Uterus (tissue), 2 donors: ENCODE measurements at regions not wholly inside any gene's neighbourhood (a gene's known extent, or its start where the extent isn't known, plus 50 kb on each side); places are given as distances from the start of the nearest gene placed in this dataset.

Experiments used
- POLR2A ChIP-seq, 2 donors: fragments of 450-650 bp; IDR thresholded peaks; one replicate each; pipeline ENCODE4 v1.6.1; 2016; ENCODE audit warnings: antibody characterized with exemption in 2 of 2, mild to moderate bottlenecking in 1 of 2, moderate library complexity in 1 of 2
- TF ChIP-seq, protein P1 (sequence below), 4 experiments: fragments of 200-600 bp in 2 of 4; fragments of 450-650 bp in 2 of 4; sonication (generic) in 2 of 4; IDR thresholded peaks; one replicate each; pipeline ENCODE4 v1.5.1; 2016 to 2019; ENCODE audit warnings: antibody characterized with exemption in 4 of 4, mild to moderate bottlenecking in 2 of 4, moderate library complexity in 1 of 4

DNA sequence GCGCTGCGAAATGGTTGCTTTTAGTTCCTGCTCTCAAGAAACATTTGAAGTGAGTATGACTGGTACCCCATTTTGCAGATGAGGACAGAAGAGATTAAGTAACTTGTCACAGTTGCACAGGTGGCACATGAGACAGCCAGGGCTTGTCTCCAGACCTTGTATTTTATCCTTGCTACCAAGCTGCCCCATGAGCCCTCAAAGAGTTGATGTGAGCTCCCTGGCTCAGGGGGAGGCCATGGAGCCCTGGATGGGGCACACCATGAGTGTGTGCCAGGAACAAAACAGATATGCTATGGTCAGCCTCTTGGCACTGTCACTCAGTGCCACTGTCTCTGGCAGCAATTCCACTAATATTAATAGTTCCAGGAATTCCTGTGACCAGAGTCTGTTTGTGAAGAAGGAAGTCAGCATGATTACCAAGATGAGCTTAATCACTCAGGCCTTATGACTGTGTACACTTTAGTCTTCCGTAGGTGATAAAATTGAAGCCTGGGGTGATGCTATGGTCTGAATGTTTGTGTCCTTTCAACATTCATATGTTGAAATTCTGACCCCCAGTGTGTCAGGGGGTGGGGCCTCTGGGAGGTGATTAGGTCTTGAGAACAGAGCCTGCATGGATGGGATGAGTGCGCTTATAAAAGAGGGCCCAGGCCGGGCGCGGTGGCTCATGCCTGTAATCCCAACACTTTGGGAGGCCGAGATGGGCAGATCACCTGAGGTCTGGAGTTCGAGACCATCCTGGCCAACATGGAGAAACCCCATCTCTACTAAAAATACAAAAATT lies 806.8 kb downstream of the AACS start:
- TF ChIP-seq, protein P1, sequence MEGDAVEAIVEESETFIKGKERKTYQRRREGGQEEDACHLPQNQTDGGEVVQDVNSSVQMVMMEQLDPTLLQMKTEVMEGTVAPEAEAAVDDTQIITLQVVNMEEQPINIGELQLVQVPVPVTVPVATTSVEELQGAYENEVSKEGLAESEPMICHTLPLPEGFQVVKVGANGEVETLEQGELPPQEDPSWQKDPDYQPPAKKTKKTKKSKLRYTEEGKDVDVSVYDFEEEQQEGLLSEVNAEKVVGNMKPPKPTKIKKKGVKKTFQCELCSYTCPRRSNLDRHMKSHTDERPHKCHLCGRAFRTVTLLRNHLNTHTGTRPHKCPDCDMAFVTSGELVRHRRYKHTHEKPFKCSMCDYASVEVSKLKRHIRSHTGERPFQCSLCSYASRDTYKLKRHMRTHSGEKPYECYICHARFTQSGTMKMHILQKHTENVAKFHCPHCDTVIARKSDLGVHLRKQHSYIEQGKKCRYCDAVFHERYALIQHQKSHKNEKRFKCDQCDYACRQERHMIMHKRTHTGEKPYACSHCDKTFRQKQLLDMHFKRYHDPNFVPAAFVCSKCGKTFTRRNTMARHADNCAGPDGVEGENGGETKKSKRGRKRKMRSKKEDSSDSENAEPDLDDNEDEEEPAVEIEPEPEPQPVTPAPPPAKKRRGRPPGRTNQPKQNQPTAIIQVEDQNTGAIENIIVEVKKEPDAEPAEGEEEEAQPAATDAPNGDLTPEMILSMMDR (IDR thresholded peaks at IDR 0.05) = no peak
- TF ChIP-seq POLR2A (IDR thresholded peaks at IDR 0.05) = no peak
